HEK293T (cell line): ENCODE measurements at regions not wholly inside any gene's neighbourhood (a gene's known extent, or its start where the extent isn't known, plus 50 kb on each side); places are given as distances from the start of the nearest gene placed in this dataset.

ENCODE experiments used
- CTCF ChIA-PET: fragments of 350-600 bp; formaldehyde crosslinking; extraction: SDS; loops from one replicate; lab custom pipeline; 2021; ENCODE audit warnings: antibody characterized with exemption, inconsistent platforms; lab: Yijun Ruan, JAX
- POLR2A ChIA-PET: fragments of 350-600 bp; formaldehyde crosslinking; extraction: SDS; loops from one replicate; lab custom pipeline; 2020; ENCODE audit warnings: antibody characterized with exemption, inconsistent platforms; lab: Yijun Ruan, JAX
- DNase-seq: peaks from one replicate; pipeline ENCODE4 v3.0.0; 2012; ENCODE audit warnings: mixed read lengths; ENCODE audit errors: extremely low spot score
- ARNT ChIP-seq: fragments of 450-650 bp; IDR thresholded peaks from 2 replicates; pipeline ENCODE4 v1.6.1; 2017; ENCODE audit warnings: mild to moderate bottlenecking
- BHLHE40 ChIP-seq: fragments of 450-650 bp; IDR thresholded peaks from 2 replicates; pipeline ENCODE4 v1.6.1; 2016; ENCODE audit warnings: mild to moderate bottlenecking, moderate library complexity, borderline replicate concordance
- CTBP1 ChIP-seq: fragments of 450-650 bp; IDR thresholded peaks from 2 replicates; pipeline ENCODE4 v1.6.1; 2016; ENCODE audit warnings: borderline replicate concordance
- ELF4 ChIP-seq: fragments of 450-650 bp; IDR thresholded peaks from 2 replicates; pipeline ENCODE4 v1.6.1; 2017; ENCODE audit warnings: antibody characterized with exemption
- FOXA1 ChIP-seq: fragments of 450-650 bp; IDR thresholded peaks from 2 replicates; pipeline ENCODE4 v1.6.1; 2016; ENCODE audit warnings: mild to moderate bottlenecking
- FOXK2 ChIP-seq: fragments of 450-650 bp; IDR thresholded peaks from 2 replicates; pipeline ENCODE4 v1.6.1; 2016; ENCODE audit warnings: mild to moderate bottlenecking
- FOXM1 ChIP-seq: fragments of 450-650 bp; IDR thresholded peaks from 2 replicates; pipeline ENCODE4 v1.6.1; 2017; ENCODE audit warnings: mild to moderate bottlenecking, borderline replicate concordance
- HDGF ChIP-seq: fragments of 450-650 bp; IDR thresholded peaks from 2 replicates; pipeline ENCODE4 v1.6.1; 2017; ENCODE audit warnings: antibody characterized with exemption, borderline replicate concordance
- L3MBTL2 ChIP-seq: fragments of 450-650 bp; conservative IDR thresholded peaks from 2 replicates; pipeline ENCODE4 v1.6.1; 2016; ENCODE audit warnings: mild to moderate bottlenecking
- LEF1 ChIP-seq: fragments of 450-650 bp; IDR thresholded peaks from 2 replicates; pipeline ENCODE4 v1.6.1; 2017; ENCODE audit warnings: mild to moderate bottlenecking, borderline replicate concordance
- NFRKB ChIP-seq: fragments of 450-650 bp; IDR thresholded peaks from 2 replicates; pipeline ENCODE4 v1.6.1; 2016; ENCODE audit warnings: mild to moderate bottlenecking, moderate library complexity
- PKNOX1 ChIP-seq: fragments of 450-650 bp; IDR thresholded peaks from 2 replicates; pipeline ENCODE4 v1.6.1; 2016
- SP1 ChIP-seq: fragments of 450-650 bp; IDR thresholded peaks from 2 replicates; pipeline ENCODE4 v1.6.1; 2017
- SUZ12 ChIP-seq: fragments of 450-650 bp; IDR thresholded peaks from 2 replicates; pipeline ENCODE4 v1.6.1; 2016; ENCODE audit warnings: mild to moderate bottlenecking
- TARDBP ChIP-seq: fragments of 450-650 bp; IDR thresholded peaks from 2 replicates; pipeline ENCODE4 v1.6.1; 2016
- ZNF384 ChIP-seq: fragments of 450-650 bp; IDR thresholded peaks from 2 replicates; pipeline ENCODE4 v1.6.1; 2016

GRCh38 chr2:111638274-111638877 lies 245.6 kb downstream of the ANAPC1 start:
- CTCF ChIA-PET: interaction anchor here (0.6 kb wide), 1 partner anchor 521 kb away, joined by 3 read pairs; no protein-coding TSS in a partner anchor
- DNase-seq: no peak
- POLR2A ChIA-PET: no interaction called here
- TF ChIP-seq NFRKB: no peak
- no peak for TF ChIP-seq FOXM1
- TF ChIP-seq ARNT: no peak
- no peak for TF ChIP-seq LEF1
- no peak for TF ChIP-seq ZNF384
- no peak for TF ChIP-seq FOXK2
- no peak for TF ChIP-seq CTBP1
- no peak for TF ChIP-seq SUZ12
- TF ChIP-seq HDGF: no peak
- TF ChIP-seq ELF4: no peak
- TF ChIP-seq TARDBP: no peak

- TF ChIP-seq HDGF: no peak
- no peak for TF ChIP-seq SUZ12
- TF ChIP-seq L3MBTL2: no peak
- TF ChIP-seq ELF4: no peak
- no peak for TF ChIP-seq ZNF384
- TF ChIP-seq SP1: no peak
- TF ChIP-seq FOXA1: no peak
- TF ChIP-seq TARDBP: no peak
- TF ChIP-seq LEF1: no peak
- no peak for TF ChIP-seq ARNT
- TF ChIP-seq PKNOX1: no peak
- no peak for TF ChIP-seq FOXM1
- no peak for TF ChIP-seq NFRKB
These were observed 243.5 kb downstream of the ANAPC1 start for GRCh38 chr2:111640480-111640879.

GRCh38 chr2:111642586-111643327 lies 241.2 kb downstream of the ANAPC1 start:
- CTCF ChIA-PET: no interaction called here
- no peak for TF ChIP-seq FOXK2
- POLR2A ChIA-PET: no interaction called here

More at GRCh38 chr2:111640480-111640879, 243.5 kb downstream of the ANAPC1 start:
- ChIA-PET POLR2A (no interaction called here), CTCF (interaction anchor here (0.6 kb wide), 1 partner anchor 1545 kb away, joined by 3 read pairs; no protein-coding TSS in a partner anchor)
- no peak for DNase-seq

DNA sequence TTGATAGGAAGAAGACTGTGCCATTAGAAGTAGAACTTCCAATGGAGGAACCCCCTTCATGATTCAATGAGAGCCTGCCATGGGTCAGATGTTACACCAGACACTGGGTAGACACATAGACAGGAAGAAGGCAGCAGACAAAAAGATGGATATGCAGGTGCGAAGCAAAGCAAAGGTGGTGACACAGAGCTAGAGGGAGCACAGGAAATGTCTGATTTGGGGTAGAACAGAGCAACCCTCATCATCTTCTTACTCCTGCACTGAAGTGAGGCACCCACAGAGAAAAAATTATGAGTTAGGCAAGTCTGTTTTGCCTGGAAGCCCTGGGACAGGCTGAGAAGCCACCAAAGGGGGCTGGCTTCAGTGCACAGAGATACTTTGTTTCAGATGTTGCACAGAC lies 240.2 kb downstream of the ANAPC1 start:
- no peak for TF ChIP-seq HDGF
- TF ChIP-seq LEF1: no peak
- TF ChIP-seq SUZ12: no peak
- no peak for TF ChIP-seq BHLHE40
- TF ChIP-seq CTBP1: no peak
- TF ChIP-seq ARNT: no peak
- POLR2A ChIA-PET: no interaction called here
- CTCF ChIA-PET: no interaction called here
- DNase-seq: no peak

More at GRCh38 chr2:111642586-111643327, 241.2 kb downstream of the ANAPC1 start:
- DNase-seq: no peak

DNA sequence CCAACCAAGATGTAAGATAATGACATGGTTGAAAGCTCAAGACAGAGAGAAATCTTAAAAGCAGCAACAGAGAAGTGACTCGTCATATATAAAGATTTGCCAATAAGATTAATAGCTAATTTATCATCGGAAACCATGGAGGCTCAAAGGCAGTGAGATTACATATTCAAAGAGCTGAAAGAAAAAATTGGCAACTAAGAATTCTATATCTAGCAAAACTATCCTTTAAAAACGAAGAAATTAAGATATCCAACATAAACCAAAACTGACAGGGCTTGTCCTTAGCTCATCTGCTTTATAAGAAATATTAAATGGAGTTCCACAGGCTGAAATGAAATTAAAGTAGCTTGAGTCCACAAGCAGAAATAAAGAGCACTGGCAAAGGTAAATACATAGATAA lies 236.6 kb downstream of the ANAPC1 start:
- POLR2A ChIA-PET: no interaction called here
- DNase-seq: no peak
- TF ChIP-seq L3MBTL2: no peak
- TF ChIP-seq ZNF384: no peak
- TF ChIP-seq HDGF: no peak
- TF ChIP-seq ARNT: no peak
- no peak for TF ChIP-seq CTBP1
- no peak for TF ChIP-seq ELF4
- no peak for TF ChIP-seq FOXK2
- no peak for TF ChIP-seq PKNOX1
- no peak for TF ChIP-seq FOXA1
- TF ChIP-seq NFRKB: no peak
- no peak for TF ChIP-seq SP1
- no peak for TF ChIP-seq BHLHE40
- CTCF ChIA-PET: no interaction called here

GRCh38 chr2:111652038-111652437 lies 232.0 kb downstream of the ANAPC1 start:
- CTCF ChIA-PET: no interaction called here
- TF ChIP-seq FOXK2 (no peak), PKNOX1 (no peak), ELF4 (no peak), CTBP1 (no peak), LEF1 (no peak), NFRKB (no peak), BHLHE40 (no peak), ARNT (no peak), FOXM1 (no peak), SUZ12 (no peak), L3MBTL2 (no peak), FOXA1 (no peak), TARDBP (no peak), HDGF (no peak), SP1 (no peak), ZNF384 (no peak)
- POLR2A ChIA-PET: no interaction called here
- DNase-seq: no peak
